ENCODE measurements at regions not wholly inside any gene's neighbourhood (a gene's known extent, or its start where the extent isn't known, plus 50 kb on each side); places are given as distances from the start of the nearest gene placed in this dataset.

GRCh38 chr2:40955042-40955441, 503.2 kb upstream of the SLC8A1 start:
- TF ChIP-seq NR2C1 (IDR thresholded peaks at IDR 0.05) (no peak), USF1 (IDR thresholded peaks at IDR 0.05; ENCODE audit: borderline replicate concordance, extremely low read length, insufficient read depth, low read depth, low read length) (no peak), PKNOX1 (IDR thresholded peaks at IDR 0.05) (no peak), CEBPZ (IDR thresholded peaks at IDR 0.05; ENCODE audit: low read depth, low read length) (no peak), MEF2A (IDR thresholded peaks at IDR 0.05; ENCODE audit: insufficient read depth, low read depth, low read length) (no peak), ZBTB33 (IDR thresholded peaks at IDR 0.05) (no peak), CBX3 (IDR thresholded peaks at IDR 0.05; ENCODE audit: borderline replicate concordance, low read depth) (no peak), SUZ12 (IDR thresholded peaks at IDR 0.05; ENCODE audit: unreplicated experiment) (no peak), MLLT1 (IDR thresholded peaks at IDR 0.05) (no peak)

More at GRCh38 chr2:40955042-40955441, 503.2 kb upstream of the SLC8A1 start:
- ChIA-PET CTCF (no interaction called here), SMC1A (ENCODE audit: uncharacterized antibody, unreplicated experiment) (no interaction called here), POLR2A (no interaction called here), RAD21 (ENCODE audit: unreplicated experiment) (no interaction called here)
- no peaks in the 10 kb centered on the region for H3K4me1 ChIP-seq (ENCODE audit: control insufficient read depth, insufficient read depth, low read length)
- no peaks in the 10 kb centered on the region for H3K9me3 ChIP-seq (replicated peaks; ENCODE audit: control insufficient read depth, insufficient read depth, low read length)
- H3K4me3 ChIP-seq, result no peak overlapping the region
- H3K79me2 ChIP-seq (ENCODE audit: control insufficient read depth, insufficient read depth, low read length), result no peaks in the 10 kb centered on the region
- no peaks in the 10 kb centered on the region for H4K20me1 ChIP-seq (ENCODE audit: control insufficient read depth, insufficient read depth)
- FAIRE-seq (no peak), ATAC-seq (no peak), DNase-seq (ENCODE audit: low read depth, low spot score) (no peak)
- no peak overlapping the region for H2AFZ ChIP-seq (ENCODE audit: control insufficient read depth, low read depth, low read length)
- H3K27me3 ChIP-seq (replicated peaks in 1 of 2; ENCODE audit: control insufficient read depth in 2 of 2, insufficient read depth in 2 of 2, low read length in 1 of 2), result no peaks in the 10 kb centered on the region
- intact Hi-C loops (cut with micrococcal nuclease; ENCODE audit: unreplicated experiment), result no loop called here
- no peak overlapping the region for H3K27ac ChIP-seq (ENCODE audit: control insufficient read depth, insufficient read depth)
- in situ Hi-C loops (cut with MboI), result no loop called here
- 0% methylated on average over 2 of the region's 2 CpGs for whole genome bisulfite sequencing (ENCODE audit: insufficient coverage, insufficient replicate concordance, low lambda C conversion rate, missing lambda C conversion rate)
- no peak overlapping the region for H3K4me2 ChIP-seq (ENCODE audit: control insufficient read depth, insufficient read depth)
- H3K36me3 ChIP-seq (ENCODE audit: control insufficient read depth in 2 of 2, insufficient read depth in 2 of 2, low read length in 1 of 2), result no peaks in the 10 kb centered on the region
- no TSS peak for BruUV-seq (replicated peaks)
- H3K9ac ChIP-seq (ENCODE audit: control insufficient read depth, insufficient read depth, low read length), result no peak overlapping the region

Data from GM12878 (cell line).